Smooth muscle cell (in vitro differentiated cells): ENCODE measurements at regions not wholly inside any gene's neighbourhood (a gene's known extent, or its start where the extent isn't known, plus 50 kb on each side); places are given as distances from the start of the nearest gene placed in this dataset.

Experiments
- DNase-seq: peaks from one replicate; lab custom pipeline; 2025; ENCODE audit not compliant: unreplicated experiment; lab: John Stamatoyannopoulos, UW
- H2AFZ ChIP-seq: fragments of 200-600 bp; sonication (generic); 2 replicates; pipeline ENCODE4 v1.6.0; 2016; ENCODE audit warnings: antibody characterized with exemption, low read depth, mild to moderate bottlenecking
- H3F3A ChIP-seq: fragments of 200-600 bp; sonication (generic); 2 replicates; pipeline ENCODE4 v1.6.0; 2017; ENCODE audit warnings: antibody characterized with exemption, low read depth
- H3K27ac ChIP-seq: fragments of 200-600 bp; sonication (generic); 2 replicates; pipeline ENCODE4 v1.5.1; 2016; ENCODE audit warnings: low read depth, mild to moderate bottlenecking
- H3K27me3 ChIP-seq: fragments of 200-600 bp; sonication (generic); 2 replicates; pipeline ENCODE4 v1.6.1; 2016; ENCODE audit warnings: low read depth, mild to moderate bottlenecking
- H3K36me3 ChIP-seq: fragments of 200-600 bp; sonication (generic); 2 replicates; pipeline ENCODE4 v1.5.1; 2016; ENCODE audit warnings: low read depth
- H3K4me1 ChIP-seq: fragments of 200-600 bp; sonication (generic); 2 replicates; pipeline ENCODE4 v1.5.1; 2016; ENCODE audit warnings: low read depth
- H3K4me2 ChIP-seq: fragments of 200-600 bp; sonication (generic); 2 replicates; pipeline ENCODE4 v1.6.0; 2016; ENCODE audit warnings: mild to moderate bottlenecking
- H3K4me3 ChIP-seq: fragments of 200-600 bp; sonication (generic); 2 replicates; pipeline ENCODE4 v1.5.1; 2016; ENCODE audit warnings: mild to moderate bottlenecking
- H3K79me2 ChIP-seq: fragments of 200-600 bp; sonication (generic); 2 replicates; pipeline ENCODE4 v1.6.0; 2016; ENCODE audit warnings: low read depth, mild to moderate bottlenecking
- H3K9ac ChIP-seq: fragments of 200-600 bp; sonication (generic); 2 replicates; pipeline ENCODE4 v1.6.0; 2016; ENCODE audit warnings: low read depth
- H3K9me3 ChIP-seq: fragments of 200-600 bp; sonication (generic); replicated peaks from 2 replicates; pipeline ENCODE4 v1.5.1; 2016; ENCODE audit warnings: low read depth
- H4K20me1 ChIP-seq: fragments of 200-600 bp; sonication (generic); 2 replicates; pipeline ENCODE4 v1.6.0; 2016; ENCODE audit warnings: low read depth
- CTCF ChIP-seq: fragments of 200-600 bp; sonication (generic); IDR thresholded peaks from 2 replicates; pipeline ENCODE4 v1.5.1; 2017; ENCODE audit warnings: borderline replicate concordance, mild to moderate bottlenecking, antibody characterized with exemption; ENCODE audit not compliant: insufficient read depth, poor library complexity, severe bottlenecking
- WGBS: methylation state at CpG from one replicate; pipeline ENCODE4 v1.1.7; 2016; ENCODE audit warnings: low lambda C conversion rate; 5-methylcytosine and 5-hydroxymethylcytosine counted together

GRCh38 chr14:66045572-66046021 lies 440.6 kb upstream of the CCDC196 start:
- 15% methylated on average over 7 of the region's 7 CpGs for WGBS
- no peak for TF ChIP-seq CTCF
- H3K79me2 ChIP-seq = no peaks in the 10 kb centered on the region
- H3K9ac ChIP-seq = no peak overlapping the region
- peak overlapping the region; percentile 19 for H3K4me2 ChIP-seq
- H3K27ac ChIP-seq = peak overlapping the region; percentile 35
- no peak overlapping the region for H3K4me3 ChIP-seq
- peaks cover 18% of the 10 kb centered on the region for H3K4me1 ChIP-seq
- H4K20me1 ChIP-seq = no peaks in the 10 kb centered on the region
- H2AFZ ChIP-seq = peak overlapping the region; percentile 45
- peaks cover 2% of the 10 kb centered on the region for H3K27me3 ChIP-seq
- no peaks in the 10 kb centered on the region for H3K36me3 ChIP-seq
- DNase-seq = no peak
- peaks cover 17% of the 10 kb centered on the region for H3F3A ChIP-seq
- H3K9me3 ChIP-seq = no peaks in the 10 kb centered on the region

- peaks cover 7% of the 10 kb centered on the region for H3K27me3 ChIP-seq
These were observed 440.1 kb upstream of the CCDC196 start for GRCh38 chr14:66046035-66046434.

GRCh38 chr14:66046591-66046990 lies 439.6 kb upstream of the CCDC196 start:
- H3K4me2 ChIP-seq = no peak overlapping the region
- H3K9me3 ChIP-seq = no peaks in the 10 kb centered on the region
- H3K79me2 ChIP-seq = no peaks in the 10 kb centered on the region
- H3K4me1 ChIP-seq = peaks cover 18% of the 10 kb centered on the region
- WGBS = 93% methylated on average over 1 of the region's 1 CpG
- peaks cover 17% of the 10 kb centered on the region for H3F3A ChIP-seq
- DNase-seq = no peak
- H3K36me3 ChIP-seq = no peaks in the 10 kb centered on the region
- no peak overlapping the region for H3K4me3 ChIP-seq
- no peak overlapping the region for H3K9ac ChIP-seq
- H3K27me3 ChIP-seq = peaks cover 7% of the 10 kb centered on the region
- H2AFZ ChIP-seq = peak overlapping the region; percentile 45
- H4K20me1 ChIP-seq = no peaks in the 10 kb centered on the region
- TF ChIP-seq CTCF = no peak
- peak overlapping the region; percentile 35 for H3K27ac ChIP-seq

More at GRCh38 chr14:66046035-66046434, 440.1 kb upstream of the CCDC196 start:
- DNase-seq = no peak
- H3K9ac ChIP-seq = no peak overlapping the region
- no peak overlapping the region for H3K4me3 ChIP-seq
- H2AFZ ChIP-seq = peak overlapping the region; percentile 45
- no peaks in the 10 kb centered on the region for H3K9me3 ChIP-seq
- 63% methylated on average over 1 of the region's 1 CpG for WGBS
- no peaks in the 10 kb centered on the region for H3K79me2 ChIP-seq
- TF ChIP-seq CTCF = no peak
- peaks cover 18% of the 10 kb centered on the region for H3K4me1 ChIP-seq
- no peaks in the 10 kb centered on the region for H4K20me1 ChIP-seq
- peaks cover 17% of the 10 kb centered on the region for H3F3A ChIP-seq
- peak overlapping the region; percentile 19 for H3K4me2 ChIP-seq
- H3K27ac ChIP-seq = peak overlapping the region; percentile 35
- no peaks in the 10 kb centered on the region for H3K36me3 ChIP-seq

GRCh38 chr14:66056268-66056907 lies 429.8 kb upstream of the CCDC196 start:
- peaks cover 5% of the 10 kb centered on the region for H3K4me1 ChIP-seq
- H3K4me3 ChIP-seq = no peak overlapping the region
- no peak for TF ChIP-seq CTCF
- no peaks in the 10 kb centered on the region for H4K20me1 ChIP-seq
- no peak overlapping the region for H3K27ac ChIP-seq
- no peaks in the 10 kb centered on the region for H3K27me3 ChIP-seq
- 94% methylated on average over 5 of the region's 5 CpGs for whole genome bisulfite sequencing
- H3K36me3 ChIP-seq = no peaks in the 10 kb centered on the region
- H3F3A ChIP-seq = no peaks in the 10 kb centered on the region
- H3K79me2 ChIP-seq = no peaks in the 10 kb centered on the region
- H2AFZ ChIP-seq = no peak overlapping the region
- no peaks in the 10 kb centered on the region for H3K9me3 ChIP-seq
- DNase-seq = no peak
- H3K9ac ChIP-seq = no peak overlapping the region
- H3K4me2 ChIP-seq = no peak overlapping the region
